ENCODE measurements at regions not wholly inside any gene's neighbourhood (a gene's known extent, or its start where the extent isn't known, plus 50 kb on each side); places are given as distances from the start of the nearest gene placed in this dataset.

GRCh38 chr12:67509666-67510386 lies 138.7 kb upstream of the DYRK2 start:
- Histone ChIP-seq H3K9ac (ENCODE audit: low read depth in 1 of 2, low read length in 2 of 2) (no peak overlapping the region), H3K4me1 (ENCODE audit: control insufficient read depth in 4 of 4, insufficient read depth in 4 of 4, low read length in 3 of 4) (no peaks in the 10 kb centered on the region), H3K27ac (ENCODE audit: low read depth in 1 of 2, low read length in 2 of 2) (no peak overlapping the region), H3K27me3 (ENCODE audit: control insufficient read depth in 4 of 4, insufficient read depth in 4 of 4, low read length in 3 of 4) (peaks cover 0 to 7% (median 0%) of the 10 kb centered on the region in 4 donors), H3K9me3 (ENCODE audit: control insufficient read depth in 4 of 4, low read length in 3 of 4) (no peaks in the 10 kb centered on the region), H3K36me3 (ENCODE audit: control insufficient read depth in 4 of 4, insufficient read depth in 3 of 4, low read depth in 1 of 4, low read length in 3 of 4) (no peaks in the 10 kb centered on the region), H3K4me3 (ENCODE audit: low read depth in 1 of 3, low read length in 3 of 3) (no peak overlapping the region)
- DNase-seq (ENCODE audit: low spot score) = no peak
- 72% methylated on average over 4 of the region's 4 CpGs for WGBS
- TF ChIP-seq GABPA (IDR thresholded peaks at IDR 0.05 in 1 of 2, conservative IDR thresholded peaks at IDR 0.05 in 1 of 2) = no peak
- TF ChIP-seq HNF4G (IDR thresholded peaks at IDR 0.05) = no peak
- no peak for TF ChIP-seq REST (IDR thresholded peaks at IDR 0.05)
- TF ChIP-seq, protein P1, sequence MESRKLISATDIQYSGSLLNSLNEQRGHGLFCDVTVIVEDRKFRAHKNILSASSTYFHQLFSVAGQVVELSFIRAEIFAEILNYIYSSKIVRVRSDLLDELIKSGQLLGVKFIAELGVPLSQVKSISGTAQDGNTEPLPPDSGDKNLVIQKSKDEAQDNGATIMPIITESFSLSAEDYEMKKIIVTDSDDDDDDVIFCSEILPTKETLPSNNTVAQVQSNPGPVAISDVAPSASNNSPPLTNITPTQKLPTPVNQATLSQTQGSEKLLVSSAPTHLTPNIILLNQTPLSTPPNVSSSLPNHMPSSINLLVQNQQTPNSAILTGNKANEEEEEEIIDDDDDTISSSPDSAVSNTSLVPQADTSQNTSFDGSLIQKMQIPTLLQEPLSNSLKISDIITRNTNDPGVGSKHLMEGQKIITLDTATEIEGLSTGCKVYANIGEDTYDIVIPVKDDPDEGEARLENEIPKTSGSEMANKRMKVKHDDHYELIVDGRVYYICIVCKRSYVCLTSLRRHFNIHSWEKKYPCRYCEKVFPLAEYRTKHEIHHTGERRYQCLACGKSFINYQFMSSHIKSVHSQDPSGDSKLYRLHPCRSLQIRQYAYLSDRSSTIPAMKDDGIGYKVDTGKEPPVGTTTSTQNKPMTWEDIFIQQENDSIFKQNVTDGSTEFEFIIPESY (IDR thresholded peaks at IDR 0.05) = no peak

GRCh38 chr12:67512061-67512460 lies 136.5 kb upstream of the DYRK2 start:
- no peak for DNase-seq (ENCODE audit: low spot score)
- Histone ChIP-seq H3K27me3 (ENCODE audit: control insufficient read depth in 4 of 4, insufficient read depth in 4 of 4, low read length in 3 of 4) (peaks cover 0 to 4% (median 0%) of the 10 kb centered on the region in 4 donors), H3K36me3 (ENCODE audit: control insufficient read depth in 4 of 4, insufficient read depth in 3 of 4, low read depth in 1 of 4, low read length in 3 of 4) (no peaks in the 10 kb centered on the region), H3K9ac (ENCODE audit: low read depth in 1 of 2, low read length in 2 of 2) (no peak overlapping the region), H3K4me3 (ENCODE audit: low read depth in 1 of 3, low read length in 3 of 3) (no peak overlapping the region), H3K27ac (ENCODE audit: low read depth in 1 of 2, low read length in 2 of 2) (no peak overlapping the region), H3K9me3 (ENCODE audit: control insufficient read depth in 4 of 4, low read length in 3 of 4) (no peaks in the 10 kb centered on the region), H3K4me1 (ENCODE audit: control insufficient read depth in 4 of 4, insufficient read depth in 4 of 4, low read length in 3 of 4) (no peaks in the 10 kb centered on the region)
- TF ChIP-seq, protein P1 (IDR thresholded peaks at IDR 0.05) = no peak
- TF ChIP-seq EGR1 (IDR thresholded peaks at IDR 0.05; ENCODE audit: low read depth in 2 of 2) (no peak), SP1 (IDR thresholded peaks at IDR 0.05) (no peak), ATF3 (IDR thresholded peaks at IDR 0.05) (no peak), FOXA2 (IDR thresholded peaks at IDR 0.05) (no peak), RAD21 (IDR thresholded peaks at IDR 0.05) (no peak), MAX (IDR thresholded peaks at IDR 0.05) (no peak), HNF4G (IDR thresholded peaks at IDR 0.05) (no peak), GABPA (IDR thresholded peaks at IDR 0.05 in 1 of 2, conservative IDR thresholded peaks at IDR 0.05 in 1 of 2) (no peak)
